GM12865 (cell line): ENCODE measurements at regions not wholly inside any gene's neighbourhood (a gene's known extent, or its start where the extent isn't known, plus 50 kb on each side); places are given as distances from the start of the nearest gene placed in this dataset.

Experiments
- DNase-seq: peaks from one replicate; pipeline ENCODE4 v3.0.0; 2010; ENCODE audit warnings: low read depth
- H3K4me3 ChIP-seq: 2 replicates; pipeline ENCODE4 v1.5.1; 2011; ENCODE audit warnings: mild to moderate bottlenecking, low read depth, low read length, control low read depth
- CTCF ChIP-seq: IDR thresholded peaks from 2 replicates; pipeline ENCODE4 v1.5.1; 2011; ENCODE audit warnings: low read length, control low read depth, low read depth, inconsistent platforms; ENCODE audit not compliant: insufficient read depth; ENCODE audit errors: missing control alignments

DNA sequence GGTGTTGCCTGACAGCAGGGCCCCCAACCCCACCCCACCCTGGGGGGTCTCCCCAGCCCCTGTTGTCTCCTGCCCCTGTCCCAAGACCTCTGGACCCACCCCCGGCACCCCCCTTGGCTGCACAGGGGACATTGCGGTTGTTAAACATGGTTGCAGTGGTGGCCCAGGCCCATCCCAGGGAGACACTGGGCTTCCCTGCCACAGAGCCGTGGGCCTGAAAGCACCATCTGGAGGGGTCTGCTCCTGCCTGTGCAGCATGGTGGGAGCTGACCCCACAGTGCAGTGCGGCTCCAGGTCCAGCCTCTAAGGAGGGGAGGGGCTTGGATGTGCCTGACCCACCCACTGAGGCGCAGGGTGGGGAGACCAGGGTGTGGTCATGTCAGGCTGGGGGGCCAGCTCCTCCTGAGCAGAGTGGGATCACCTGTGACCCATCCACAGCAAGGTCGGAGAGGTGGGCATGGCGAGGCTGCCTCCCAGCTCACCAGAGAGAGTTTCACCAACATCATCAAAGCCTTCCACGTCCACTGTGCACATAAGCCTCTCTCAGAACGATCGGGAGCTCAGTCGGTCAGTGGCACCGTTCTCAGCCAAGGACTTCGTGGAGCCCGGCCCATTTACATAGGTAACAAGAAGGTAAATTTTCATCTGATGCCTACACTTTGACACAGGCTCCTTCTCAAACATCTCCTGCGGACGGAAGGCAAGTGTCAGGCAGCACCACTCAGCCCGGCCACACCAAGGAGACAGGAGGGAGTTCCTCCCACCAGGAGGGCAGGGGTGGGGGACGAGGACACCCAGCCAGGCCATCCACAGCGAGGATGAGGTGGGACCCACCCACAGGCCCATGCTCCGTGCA lies 201.1 kb downstream of the BRD1 start:
- no peak for TF ChIP-seq CTCF
- no peak for DNase-seq

DNA sequence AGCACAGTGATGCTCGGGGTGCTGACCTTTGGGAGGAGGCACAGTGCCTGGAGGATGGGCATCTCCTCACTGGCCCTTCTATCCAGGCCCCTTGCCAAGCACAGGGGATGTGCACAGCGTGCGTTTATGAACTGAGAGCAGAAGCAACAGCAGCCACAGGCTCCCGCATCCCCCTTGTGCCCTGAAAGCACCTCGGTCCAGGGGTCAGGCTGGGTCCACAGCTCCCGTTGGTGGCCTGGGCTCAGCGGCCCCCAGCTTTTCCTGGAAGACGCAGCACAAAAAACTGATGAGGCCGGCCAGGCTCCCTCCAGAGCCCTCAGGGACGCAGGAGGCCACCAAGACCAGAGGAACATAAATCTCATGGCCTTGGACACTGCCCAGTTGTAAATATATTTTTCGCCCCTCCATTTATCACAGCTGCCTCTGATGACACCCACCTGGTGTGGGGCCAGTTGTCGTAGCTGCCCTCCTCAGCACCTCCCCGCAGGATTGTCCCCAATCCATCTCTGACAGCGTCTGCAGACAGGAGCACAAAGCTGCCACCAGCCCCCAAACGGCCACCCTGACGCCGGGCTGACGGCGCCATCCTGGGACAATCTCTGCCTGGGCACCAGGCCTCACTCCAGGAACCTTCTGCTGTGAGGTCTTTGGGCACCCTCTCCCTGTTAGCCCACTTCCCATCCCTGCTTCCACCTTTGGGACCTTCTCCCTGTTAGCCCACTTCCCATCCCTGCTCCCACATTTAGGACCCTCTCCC lies 203.1 kb downstream of the BRD1 start:
- no peak overlapping the region for H3K4me3 ChIP-seq
- no peak for DNase-seq
- TF ChIP-seq CTCF = no peak

More for the DNA sequence above, 201.1 kb downstream of the BRD1 start:
- H3K4me3 ChIP-seq = no peak overlapping the region

DNA sequence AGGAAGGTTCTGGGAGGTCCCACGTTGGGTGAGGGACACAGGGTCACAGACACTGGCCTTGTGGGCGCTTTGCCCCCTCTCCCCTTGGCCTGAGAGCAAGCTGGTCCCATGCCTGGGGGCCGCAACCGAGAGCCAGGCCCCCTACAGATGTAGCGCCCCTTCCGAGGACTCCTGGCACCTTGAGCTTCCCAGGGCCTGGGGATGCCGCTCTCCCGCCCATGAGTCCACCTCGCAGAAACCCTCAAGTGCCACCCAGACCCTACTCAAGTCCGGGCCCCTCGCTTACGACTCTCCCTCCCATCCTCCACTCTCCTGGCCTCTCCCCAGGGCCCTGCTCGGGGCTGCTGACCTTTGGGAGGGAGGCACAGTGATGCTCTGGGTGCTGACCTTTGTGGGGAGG lies 204.0 kb downstream of the BRD1 start:
- no peak for TF ChIP-seq CTCF
- no peak for DNase-seq
- no peak overlapping the region for H3K4me3 ChIP-seq

GRCh38 chr22:49623176-49623575 lies 204.5 kb downstream of the BRD1 start:
- TF ChIP-seq CTCF = no peak
- no peak overlapping the region for H3K4me3 ChIP-seq
- DNase-seq = no peak

GRCh38 chr22:49622241-49623105 lies 205.2 kb downstream of the BRD1 start:
- no peak overlapping the region for H3K4me3 ChIP-seq
- no peak for TF ChIP-seq CTCF
- DNase-seq = no peak

GRCh38 chr22:49621601-49622210 lies 206.0 kb downstream of the BRD1 start:
- no peak overlapping the region for H3K4me3 ChIP-seq
- no peak for TF ChIP-seq CTCF
- no peak for DNase-seq
